Panc1 (cell line): ENCODE measurements at regions not wholly inside any gene's neighbourhood (a gene's known extent, or its start where the extent isn't known, plus 50 kb on each side); places are given as distances from the start of the nearest gene placed in this dataset.

ENCODE experiments used
- ATAC-seq: fragments of 200-7000 bp; cut with Tn5 transposase; 2 replicates; pipeline ENCODE4 v1.9.1; 2020; ENCODE audit warnings: mild to moderate bottlenecking, moderate library complexity
- BruUV-seq: library from RNA; stranded (reverse); fragments of 400-500 nt; replicated peaks from 2 replicates; lab custom pipeline; 2021; lab: Mats Ljungman, UMichigan
- CTCF ChIA-PET: fragments of 300-600 bp; sonication (Branson Sonifier 250); formaldehyde crosslinking; loops from one replicate; lab custom pipeline; 2022; ENCODE audit warnings: antibody characterized with exemption; lab: Charles Lee
- POLR2A ChIA-PET: fragments of 300-600 bp; sonication (Branson Sonifier 250); formaldehyde crosslinking; loops from one replicate; lab custom pipeline; 2022; ENCODE audit warnings: antibody characterized with exemption; lab: Charles Lee
- DNase-seq: peaks from one replicate; pipeline ENCODE4 v3.0.0-alpha.2; 2010; ENCODE audit warnings: low read depth, low spot score
- H3K27ac ChIP-seq: 2 replicates; pipeline ENCODE4 v1.5.1; 2011; ENCODE audit warnings: mild to moderate bottlenecking, low read length, inconsistent platforms
- H3K27me3 ChIP-seq: fragments of 200-500 bp; sonication (Bioruptor generic); 2 replicates; pipeline ENCODE4 v1.6.0; 2014; ENCODE audit warnings: low read length, inconsistent platforms; ENCODE audit not compliant: control insufficient read depth, insufficient read depth
- H3K36me3 ChIP-seq: fragments of 200-500 bp; sonication (Bioruptor generic); 2 replicates; pipeline ENCODE4 v1.5.1; 2014; ENCODE audit warnings: inconsistent platforms, mild to moderate bottlenecking, low read length, moderate library complexity; ENCODE audit not compliant: control insufficient read depth, insufficient read depth
- H3K4me1 ChIP-seq: 2 replicates; pipeline ENCODE4 v1.5.1; 2011; ENCODE audit warnings: inconsistent platforms, mild to moderate bottlenecking, low read length, moderate library complexity; ENCODE audit not compliant: control insufficient read depth, insufficient read depth
- H3K4me3 ChIP-seq, 2 experiments: 2 replicates each; pipeline ENCODE4 v1.5.1; 2011 to 2012; ENCODE audit warnings: low read depth in 2 of 2, low read length in 2 of 2, mild to moderate bottlenecking in 2 of 2, inconsistent platforms in 1 of 2, moderate library complexity in 1 of 2
- H3K9me3 ChIP-seq: fragments of 200-500 bp; sonication (Bioruptor generic); 2 replicates; pipeline ENCODE4 v1.5.1; 2014; ENCODE audit warnings: low read depth, mild to moderate bottlenecking, inconsistent platforms, low read length, moderate library complexity; ENCODE audit not compliant: control insufficient read depth, insufficient read depth
- POLR2AphosphoS5 ChIP-seq: IDR thresholded peaks from 2 replicates; pipeline ENCODE4 v1.6.1; 2012; ENCODE audit warnings: mild to moderate bottlenecking, low read depth, low read length, moderate library complexity
- SIN3A ChIP-seq: IDR thresholded peaks from 2 replicates; pipeline ENCODE4 v1.6.1; 2012; ENCODE audit warnings: low read depth, mild to moderate bottlenecking, low read length, moderate library complexity, borderline replicate concordance; ENCODE audit not compliant: insufficient read depth
- TCF7L2 ChIP-seq: IDR thresholded peaks from 2 replicates; pipeline ENCODE4 v1.6.1; 2011; ENCODE audit warnings: mild to moderate bottlenecking, low read depth, low read length, inconsistent platforms
- in situ Hi-C: cut with HindIII; loops from 2 replicates; pipeline ENCODE4 v1.10.0; 2016; ENCODE audit warnings: low sequenced_read_pairs, low pct_unique_long_range_greater_than_20kb
- intact Hi-C: fragments of 100-400 bp; cut with micrococcal nuclease; formaldehyde crosslinking; loops from one replicate; pipeline ENCODE4 v1.10.0; 2022; ENCODE audit not compliant: unreplicated experiment
- TF ChIP-seq, protein P1 (sequence below): fragments of 450-650 bp; IDR thresholded peaks from 2 replicates; pipeline ENCODE4 v1.5.1; 2017; ENCODE audit warnings: mild to moderate bottlenecking
- TF ChIP-seq, protein P2 (sequence below), 2 experiments: IDR thresholded peaks; 2 replicates each; pipeline ENCODE4 v1.6.1; 2011 to 2012; ENCODE audit warnings: low read depth in 2 of 2, control low read depth in 1 of 2, low read length in 1 of 2, mild to moderate bottlenecking in 1 of 2, moderate library complexity in 1 of 2; ENCODE audit not compliant: insufficient read depth in 1 of 2

- Histone ChIP-seq H3K9me3 (no peaks in the 10 kb centered on the region), H3K36me3 (no peaks in the 10 kb centered on the region), H3K4me3 (no peak overlapping the region), H3K4me1 (no peaks in the 10 kb centered on the region), H3K27ac (no peak overlapping the region), H3K27me3 (no peaks in the 10 kb centered on the region)
- CTCF ChIA-PET, result no interaction called here
- POLR2A ChIA-PET, result no interaction called here
- intact Hi-C loops, result no loop called here
- BruUV-seq, result no TSS peak
- TF ChIP-seq SIN3A, result no peak
- no peak for TF ChIP-seq TCF7L2
- TF ChIP-seq, protein P1, sequence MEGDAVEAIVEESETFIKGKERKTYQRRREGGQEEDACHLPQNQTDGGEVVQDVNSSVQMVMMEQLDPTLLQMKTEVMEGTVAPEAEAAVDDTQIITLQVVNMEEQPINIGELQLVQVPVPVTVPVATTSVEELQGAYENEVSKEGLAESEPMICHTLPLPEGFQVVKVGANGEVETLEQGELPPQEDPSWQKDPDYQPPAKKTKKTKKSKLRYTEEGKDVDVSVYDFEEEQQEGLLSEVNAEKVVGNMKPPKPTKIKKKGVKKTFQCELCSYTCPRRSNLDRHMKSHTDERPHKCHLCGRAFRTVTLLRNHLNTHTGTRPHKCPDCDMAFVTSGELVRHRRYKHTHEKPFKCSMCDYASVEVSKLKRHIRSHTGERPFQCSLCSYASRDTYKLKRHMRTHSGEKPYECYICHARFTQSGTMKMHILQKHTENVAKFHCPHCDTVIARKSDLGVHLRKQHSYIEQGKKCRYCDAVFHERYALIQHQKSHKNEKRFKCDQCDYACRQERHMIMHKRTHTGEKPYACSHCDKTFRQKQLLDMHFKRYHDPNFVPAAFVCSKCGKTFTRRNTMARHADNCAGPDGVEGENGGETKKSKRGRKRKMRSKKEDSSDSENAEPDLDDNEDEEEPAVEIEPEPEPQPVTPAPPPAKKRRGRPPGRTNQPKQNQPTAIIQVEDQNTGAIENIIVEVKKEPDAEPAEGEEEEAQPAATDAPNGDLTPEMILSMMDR, result no peak
- in situ Hi-C loops, result no loop called here
- ATAC-seq, result no peak
- no peak for DNase-seq
Measured at GRCh38 chr2:122682356-122682755, 926.9 kb downstream of the TSN start.

- DNase-seq (no peak), ATAC-seq (no peak)
- Histone ChIP-seq H3K4me1 (no peaks in the 10 kb centered on the region), H3K36me3 (no peaks in the 10 kb centered on the region), H3K27me3 (no peaks in the 10 kb centered on the region), H3K9me3 (no peaks in the 10 kb centered on the region), H3K27ac (no peak overlapping the region), H3K4me3 (no peak overlapping the region)
- no TSS peak for BruUV-seq
- intact Hi-C loops, result no loop called here
- POLR2A ChIA-PET, result no interaction called here
- CTCF ChIA-PET, result no interaction called here
- TF ChIP-seq SIN3A (no peak), POLR2AphosphoS5 (no peak), TCF7L2 (no peak)
- TF ChIP-seq, protein P1, result no peak
- TF ChIP-seq, protein P2, sequence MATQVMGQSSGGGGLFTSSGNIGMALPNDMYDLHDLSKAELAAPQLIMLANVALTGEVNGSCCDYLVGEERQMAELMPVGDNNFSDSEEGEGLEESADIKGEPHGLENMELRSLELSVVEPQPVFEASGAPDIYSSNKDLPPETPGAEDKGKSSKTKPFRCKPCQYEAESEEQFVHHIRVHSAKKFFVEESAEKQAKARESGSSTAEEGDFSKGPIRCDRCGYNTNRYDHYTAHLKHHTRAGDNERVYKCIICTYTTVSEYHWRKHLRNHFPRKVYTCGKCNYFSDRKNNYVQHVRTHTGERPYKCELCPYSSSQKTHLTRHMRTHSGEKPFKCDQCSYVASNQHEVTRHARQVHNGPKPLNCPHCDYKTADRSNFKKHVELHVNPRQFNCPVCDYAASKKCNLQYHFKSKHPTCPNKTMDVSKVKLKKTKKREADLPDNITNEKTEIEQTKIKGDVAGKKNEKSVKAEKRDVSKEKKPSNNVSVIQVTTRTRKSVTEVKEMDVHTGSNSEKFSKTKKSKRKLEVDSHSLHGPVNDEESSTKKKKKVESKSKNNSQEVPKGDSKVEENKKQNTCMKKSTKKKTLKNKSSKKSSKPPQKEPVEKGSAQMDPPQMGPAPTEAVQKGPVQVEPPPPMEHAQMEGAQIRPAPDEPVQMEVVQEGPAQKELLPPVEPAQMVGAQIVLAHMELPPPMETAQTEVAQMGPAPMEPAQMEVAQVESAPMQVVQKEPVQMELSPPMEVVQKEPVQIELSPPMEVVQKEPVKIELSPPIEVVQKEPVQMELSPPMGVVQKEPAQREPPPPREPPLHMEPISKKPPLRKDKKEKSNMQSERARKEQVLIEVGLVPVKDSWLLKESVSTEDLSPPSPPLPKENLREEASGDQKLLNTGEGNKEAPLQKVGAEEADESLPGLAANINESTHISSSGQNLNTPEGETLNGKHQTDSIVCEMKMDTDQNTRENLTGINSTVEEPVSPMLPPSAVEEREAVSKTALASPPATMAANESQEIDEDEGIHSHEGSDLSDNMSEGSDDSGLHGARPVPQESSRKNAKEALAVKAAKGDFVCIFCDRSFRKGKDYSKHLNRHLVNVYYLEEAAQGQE (IDR thresholded peaks at IDR 0.05; ENCODE audit: insufficient read depth in 1 of 2, low read depth in 2 of 2, low read length in 1 of 2), result no peak
- in situ Hi-C loops, result no loop called here
Measured at GRCh38 chr2:122683018-122683417, 927.6 kb downstream of the TSN start.
